Spleen (tissue), 7 donors: ENCODE measurements at regions not wholly inside any gene's neighbourhood (a gene's known extent, or its start where the extent isn't known, plus 50 kb on each side); places are given as distances from the start of the nearest gene placed in this dataset.

Experiments used
- POLR2A ChIP-seq, 3 donors: fragments of 450-650 bp; IDR thresholded peaks; one replicate each; pipeline ENCODE4 v1.5.1; 2017; ENCODE audit warnings: antibody characterized with exemption in 3 of 3, mild to moderate bottlenecking in 1 of 3
- TF ChIP-seq, protein P1 (sequence below), 11 experiments: fragments of 200-600 bp in 7 of 11; fragments of 450-650 bp in 4 of 11; sonication (generic) in 4 of 11; IDR thresholded peaks in 8 of 11; conservative IDR thresholded peaks in 3 of 11; 1 replicate in 7 of 11; 2 replicates in 4 of 11; pipeline versions ENCODE4 v1.4.0 to v1.8.0; 2016 to 2021; ENCODE audit warnings: antibody characterized with exemption in 11 of 11, inconsistent platforms in 4 of 11, mild to moderate bottlenecking in 1 of 11
- donor health status: DM: no; HTN: no; CAD: no; lungs with moderate emphysema.
- donor health status: DM: no; HTN: no; CAD: no.
- donor health status: DM: no; HTN: no; CAD: no.

DNA sequence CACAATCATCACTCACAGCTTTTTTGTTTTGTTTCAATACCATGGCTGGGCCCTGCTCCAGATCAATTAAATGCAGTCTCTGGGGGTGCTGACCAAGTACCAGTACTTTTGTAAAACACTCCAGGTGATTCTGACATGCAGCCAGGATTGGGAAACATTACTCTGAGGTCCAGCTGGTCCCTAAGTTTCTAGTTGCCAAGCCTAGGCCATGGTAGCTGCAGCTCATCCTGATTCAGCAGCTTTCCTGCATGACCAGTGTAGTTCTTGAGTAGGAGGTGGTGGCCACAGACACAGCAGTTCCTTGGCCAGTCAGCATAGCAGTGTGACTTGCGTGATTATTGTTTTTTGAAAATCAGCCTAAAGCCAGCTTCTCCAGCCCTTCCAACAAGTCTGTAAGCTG is 859.1 kb downstream of the DIAPH3 start:
- TF ChIP-seq POLR2A (IDR thresholded peaks at IDR 0.05): no peak
- TF ChIP-seq, protein P1, sequence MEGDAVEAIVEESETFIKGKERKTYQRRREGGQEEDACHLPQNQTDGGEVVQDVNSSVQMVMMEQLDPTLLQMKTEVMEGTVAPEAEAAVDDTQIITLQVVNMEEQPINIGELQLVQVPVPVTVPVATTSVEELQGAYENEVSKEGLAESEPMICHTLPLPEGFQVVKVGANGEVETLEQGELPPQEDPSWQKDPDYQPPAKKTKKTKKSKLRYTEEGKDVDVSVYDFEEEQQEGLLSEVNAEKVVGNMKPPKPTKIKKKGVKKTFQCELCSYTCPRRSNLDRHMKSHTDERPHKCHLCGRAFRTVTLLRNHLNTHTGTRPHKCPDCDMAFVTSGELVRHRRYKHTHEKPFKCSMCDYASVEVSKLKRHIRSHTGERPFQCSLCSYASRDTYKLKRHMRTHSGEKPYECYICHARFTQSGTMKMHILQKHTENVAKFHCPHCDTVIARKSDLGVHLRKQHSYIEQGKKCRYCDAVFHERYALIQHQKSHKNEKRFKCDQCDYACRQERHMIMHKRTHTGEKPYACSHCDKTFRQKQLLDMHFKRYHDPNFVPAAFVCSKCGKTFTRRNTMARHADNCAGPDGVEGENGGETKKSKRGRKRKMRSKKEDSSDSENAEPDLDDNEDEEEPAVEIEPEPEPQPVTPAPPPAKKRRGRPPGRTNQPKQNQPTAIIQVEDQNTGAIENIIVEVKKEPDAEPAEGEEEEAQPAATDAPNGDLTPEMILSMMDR (IDR thresholded peaks at IDR 0.05 in 8 of 11, conservative IDR thresholded peaks at IDR 0.05 in 3 of 11): no peak
